ENCODE measurements at regions not wholly inside any gene's neighbourhood (a gene's known extent, or its start where the extent isn't known, plus 50 kb on each side); places are given as distances from the start of the nearest gene placed in this dataset.

- DNase-seq: no peak
- Histone ChIP-seq H3K4me3 (no peak overlapping the region), H3K36me3 (no peaks in the 10 kb centered on the region), H3K27me3 (ENCODE audit: low read depth) (peaks cover 69% of the 10 kb centered on the region), H3K4me1 (no peaks in the 10 kb centered on the region), H3K27ac (replicated peaks) (no peak overlapping the region), H3K9me3 (replicated peaks) (no peaks in the 10 kb centered on the region)
- TF ChIP-seq, protein P1, sequence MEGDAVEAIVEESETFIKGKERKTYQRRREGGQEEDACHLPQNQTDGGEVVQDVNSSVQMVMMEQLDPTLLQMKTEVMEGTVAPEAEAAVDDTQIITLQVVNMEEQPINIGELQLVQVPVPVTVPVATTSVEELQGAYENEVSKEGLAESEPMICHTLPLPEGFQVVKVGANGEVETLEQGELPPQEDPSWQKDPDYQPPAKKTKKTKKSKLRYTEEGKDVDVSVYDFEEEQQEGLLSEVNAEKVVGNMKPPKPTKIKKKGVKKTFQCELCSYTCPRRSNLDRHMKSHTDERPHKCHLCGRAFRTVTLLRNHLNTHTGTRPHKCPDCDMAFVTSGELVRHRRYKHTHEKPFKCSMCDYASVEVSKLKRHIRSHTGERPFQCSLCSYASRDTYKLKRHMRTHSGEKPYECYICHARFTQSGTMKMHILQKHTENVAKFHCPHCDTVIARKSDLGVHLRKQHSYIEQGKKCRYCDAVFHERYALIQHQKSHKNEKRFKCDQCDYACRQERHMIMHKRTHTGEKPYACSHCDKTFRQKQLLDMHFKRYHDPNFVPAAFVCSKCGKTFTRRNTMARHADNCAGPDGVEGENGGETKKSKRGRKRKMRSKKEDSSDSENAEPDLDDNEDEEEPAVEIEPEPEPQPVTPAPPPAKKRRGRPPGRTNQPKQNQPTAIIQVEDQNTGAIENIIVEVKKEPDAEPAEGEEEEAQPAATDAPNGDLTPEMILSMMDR (IDR thresholded peaks at IDR 0.05; ENCODE audit: borderline replicate concordance): no peak
- intact Hi-C loops (cut with micrococcal nuclease): no loop called here
Observed at GRCh38 chr11:134502153-134502550, 90.1 kb upstream of the B3GAT1 start.

DNA sequence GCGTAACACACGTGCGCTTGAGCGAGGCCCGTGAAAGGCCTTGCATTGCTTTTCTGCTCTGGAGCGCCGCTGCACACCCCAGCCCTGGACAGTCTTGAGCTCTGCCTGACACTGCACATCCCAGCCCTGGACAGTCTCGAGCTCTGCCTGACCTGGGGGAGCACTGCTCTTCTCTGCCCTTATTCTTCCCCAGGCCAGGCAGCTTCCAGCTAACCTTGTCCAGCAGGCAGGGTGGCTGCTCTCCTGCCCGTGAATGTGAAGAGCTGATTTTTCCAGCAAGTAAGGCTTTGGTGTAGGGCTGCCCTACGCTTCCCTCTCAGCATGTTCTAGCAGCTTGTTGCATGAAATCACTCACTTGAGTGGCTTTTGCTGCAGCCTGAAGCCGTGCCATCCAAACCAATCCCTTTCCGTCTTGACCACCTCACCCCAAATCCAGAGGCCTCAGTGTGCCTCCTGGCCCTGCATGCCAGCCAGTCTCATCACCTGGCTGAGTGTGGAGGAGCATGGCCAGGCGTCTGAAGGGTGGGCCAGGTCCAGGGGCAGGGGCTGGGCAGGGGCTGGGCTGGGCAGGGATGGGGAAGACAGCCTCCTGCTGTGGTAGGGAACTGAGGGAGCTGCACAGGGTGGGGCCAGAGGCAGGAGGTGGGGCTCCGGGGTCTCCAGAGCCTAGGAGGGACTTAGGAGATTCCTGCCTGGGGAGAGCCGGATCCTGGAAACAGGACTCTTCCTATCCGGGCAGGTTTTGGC is 89.5 kb upstream of the B3GAT1 start:
- intact Hi-C loops (cut with micrococcal nuclease): no loop called here
- H3K36me3 ChIP-seq: no peaks in the 10 kb centered on the region
- H3K4me3 ChIP-seq: no peak overlapping the region
- H3K27ac ChIP-seq (replicated peaks): no peak overlapping the region
- TF ChIP-seq, protein P1 (IDR thresholded peaks at IDR 0.05; ENCODE audit: borderline replicate concordance): no peak
- peaks cover 69% of the 10 kb centered on the region for H3K27me3 ChIP-seq (ENCODE audit: low read depth)
- H3K4me1 ChIP-seq: no peaks in the 10 kb centered on the region
- no peaks in the 10 kb centered on the region for H3K9me3 ChIP-seq (replicated peaks)
- DNase-seq: no peak

DNA sequence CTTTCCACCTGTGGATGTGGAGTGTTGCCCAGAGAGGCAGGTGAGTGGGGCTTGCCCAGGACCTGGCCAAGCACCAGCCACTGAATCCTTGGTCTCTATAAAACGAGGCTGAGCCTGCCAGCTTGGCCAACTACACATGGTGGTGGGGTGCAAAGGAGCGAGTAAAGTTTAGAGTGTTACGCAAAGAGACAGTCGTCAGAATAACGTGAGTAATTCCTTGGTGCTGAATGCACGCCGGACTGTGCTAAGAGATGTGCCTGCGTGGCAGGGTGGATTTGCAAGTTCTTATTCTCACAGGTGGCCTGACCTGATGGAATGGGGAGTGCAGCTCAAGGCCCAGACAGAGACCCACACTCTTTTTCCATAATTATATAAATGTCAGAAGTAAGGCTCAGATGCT is 88.6 kb upstream of the B3GAT1 start:
- H3K4me1 ChIP-seq: no peaks in the 10 kb centered on the region
- peaks cover 5% of the 10 kb centered on the region for H3K9me3 ChIP-seq (replicated peaks)
- DNase-seq: no peak
- TF ChIP-seq, protein P1 (IDR thresholded peaks at IDR 0.05; ENCODE audit: borderline replicate concordance): no peak
- H3K27me3 ChIP-seq (ENCODE audit: low read depth): peaks cover 69% of the 10 kb centered on the region
- H3K4me3 ChIP-seq: no peak overlapping the region
- intact Hi-C loops (cut with micrococcal nuclease): no loop called here
- no peak overlapping the region for H3K27ac ChIP-seq (replicated peaks)
- no peaks in the 10 kb centered on the region for H3K36me3 ChIP-seq

DNA sequence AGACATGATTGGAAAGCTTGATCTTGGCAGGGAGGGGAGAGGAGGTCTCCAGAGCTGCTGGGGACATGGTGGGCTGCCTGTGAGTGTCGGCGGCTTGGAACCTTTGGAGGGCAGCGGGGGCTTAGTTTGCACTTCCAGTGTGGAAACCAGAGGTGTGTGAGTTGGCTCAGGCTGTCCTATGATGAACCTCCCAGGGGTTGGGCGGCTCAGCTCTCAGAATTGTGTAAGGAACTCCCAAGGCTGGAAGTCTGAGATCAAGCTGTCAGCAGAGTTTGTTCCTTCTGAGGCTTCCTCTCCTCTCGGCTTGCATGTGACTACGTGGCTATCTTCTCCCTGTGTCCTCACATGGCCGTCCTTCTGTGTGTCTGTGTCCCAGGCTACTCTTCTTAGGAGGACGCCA is 87.9 kb upstream of the B3GAT1 start:
- H3K9me3 ChIP-seq (replicated peaks): peaks cover 10% of the 10 kb centered on the region
- intact Hi-C loops (cut with micrococcal nuclease): no loop called here
- no peak overlapping the region for H3K4me3 ChIP-seq
- no peaks in the 10 kb centered on the region for H3K4me1 ChIP-seq
- peaks cover 69% of the 10 kb centered on the region for H3K27me3 ChIP-seq (ENCODE audit: low read depth)
- no peak for DNase-seq
- TF ChIP-seq, protein P1 (IDR thresholded peaks at IDR 0.05; ENCODE audit: borderline replicate concordance): no peak
- H3K27ac ChIP-seq (replicated peaks): no peak overlapping the region
- no peaks in the 10 kb centered on the region for H3K36me3 ChIP-seq

DNA sequence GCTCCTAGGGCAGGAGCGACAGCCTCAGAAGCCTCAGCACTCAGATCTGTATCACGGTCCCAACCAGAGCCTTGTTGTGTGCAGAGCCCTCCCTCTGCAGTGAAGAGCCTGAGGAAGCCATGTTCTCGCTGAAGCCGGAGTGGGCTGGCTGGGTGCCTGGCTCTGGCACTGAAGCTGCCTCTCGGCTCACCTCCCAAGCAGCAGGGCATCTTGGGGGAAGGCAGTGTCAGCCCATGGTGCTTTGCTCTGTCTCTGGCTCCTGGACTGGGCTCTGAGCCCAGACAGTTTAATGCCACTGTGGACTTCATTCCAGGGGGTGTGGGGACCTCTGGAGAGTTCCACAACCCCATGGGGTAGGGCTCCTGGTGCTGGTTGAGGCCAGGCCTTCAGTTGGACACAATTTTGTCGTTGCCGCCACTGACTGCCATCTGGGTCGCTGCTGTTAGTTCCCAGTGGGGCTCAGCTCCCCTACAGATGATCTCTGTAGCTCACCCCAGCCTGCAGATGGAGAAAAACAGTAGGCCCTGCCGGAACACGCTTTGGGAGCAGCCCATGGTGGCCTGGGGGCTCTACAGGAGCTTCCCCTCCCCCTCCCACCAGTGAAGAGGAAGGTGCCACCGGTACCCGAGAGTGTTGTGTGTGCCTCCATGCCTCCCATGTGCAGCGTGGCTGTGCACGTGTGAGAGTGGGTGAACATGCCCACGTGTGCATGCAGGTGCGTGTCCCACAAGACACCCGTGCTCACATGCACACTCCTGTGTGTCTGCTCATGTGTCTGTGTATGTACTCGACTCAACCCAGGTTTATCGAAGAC is 86.5 kb upstream of the B3GAT1 start:
- TF ChIP-seq, protein P1 (IDR thresholded peaks at IDR 0.05; ENCODE audit: borderline replicate concordance): no peak
- Histone ChIP-seq H3K4me1 (no peaks in the 10 kb centered on the region), H3K4me3 (no peak overlapping the region), H3K36me3 (no peaks in the 10 kb centered on the region), H3K27ac (replicated peaks) (no peak overlapping the region), H3K27me3 (ENCODE audit: low read depth) (peaks cover 55% of the 10 kb centered on the region), H3K9me3 (replicated peaks) (peaks cover 22% of the 10 kb centered on the region)
- intact Hi-C loops (cut with micrococcal nuclease): no loop called here
- no peak for DNase-seq

Measured in left ventricle myocardium inferior (tissue), 1 donor.